Esophagus (tissue), 2 donors: ENCODE measurements at regions not wholly inside any gene's neighbourhood (a gene's known extent, or its start where the extent isn't known, plus 50 kb on each side); places are given as distances from the start of the nearest gene placed in this dataset.

Experiments used
- H3K27ac ChIP-seq, 2 donors: one replicate each; pipeline ENCODE4 v1.5.1; 2013; ENCODE audit warnings: low read depth in 2 of 2, mild to moderate bottlenecking in 2 of 2, inconsistent platforms in 1 of 2, low read length in 1 of 2, moderate library complexity in 1 of 2
- H3K27me3 ChIP-seq, 2 donors: one replicate each; pipeline ENCODE4 v1.6.1; 2013; ENCODE audit warnings: low read length in 2 of 2, control low read depth in 1 of 2, mild to moderate bottlenecking in 1 of 2; ENCODE audit not compliant: insufficient read depth in 2 of 2, control insufficient read depth in 1 of 2
- H3K36me3 ChIP-seq, 2 donors: one replicate each; pipeline ENCODE4 v1.6.1; 2013; ENCODE audit warnings: low read length in 1 of 2; ENCODE audit not compliant: control insufficient read depth in 2 of 2, insufficient read depth in 2 of 2
- H3K4me1 ChIP-seq, 2 donors: one replicate each; pipeline ENCODE4 v1.6.1; 2013; ENCODE audit warnings: low read length in 1 of 2; ENCODE audit not compliant: control insufficient read depth in 2 of 2, insufficient read depth in 2 of 2
- H3K4me3 ChIP-seq, 2 donors: one replicate each; pipeline ENCODE4 v1.5.1; 2013; ENCODE audit warnings: low read length in 2 of 2, mild to moderate bottlenecking in 2 of 2, low read depth in 1 of 2, moderate library complexity in 1 of 2
- H3K9me3 ChIP-seq, 2 donors: one replicate each; pipeline ENCODE4 v1.6.1; 2013; ENCODE audit warnings: mild to moderate bottlenecking in 2 of 2, low read depth in 1 of 2, low read length in 1 of 2, moderate library complexity in 1 of 2; ENCODE audit not compliant: control insufficient read depth in 2 of 2, insufficient read depth in 1 of 2
- WGBS, 2 donors: extraction: QIAGEN DNeasy Blood & Tissue Kit; methylation state at CpG; one replicate each; pipeline ENCODE4 v1.1.7; 2013; 5-methylcytosine and 5-hydroxymethylcytosine counted together
- donor health status: healthy with polysubstance abuse.
- donor health status: Bipolar disorder and iron deficiency.

DNA sequence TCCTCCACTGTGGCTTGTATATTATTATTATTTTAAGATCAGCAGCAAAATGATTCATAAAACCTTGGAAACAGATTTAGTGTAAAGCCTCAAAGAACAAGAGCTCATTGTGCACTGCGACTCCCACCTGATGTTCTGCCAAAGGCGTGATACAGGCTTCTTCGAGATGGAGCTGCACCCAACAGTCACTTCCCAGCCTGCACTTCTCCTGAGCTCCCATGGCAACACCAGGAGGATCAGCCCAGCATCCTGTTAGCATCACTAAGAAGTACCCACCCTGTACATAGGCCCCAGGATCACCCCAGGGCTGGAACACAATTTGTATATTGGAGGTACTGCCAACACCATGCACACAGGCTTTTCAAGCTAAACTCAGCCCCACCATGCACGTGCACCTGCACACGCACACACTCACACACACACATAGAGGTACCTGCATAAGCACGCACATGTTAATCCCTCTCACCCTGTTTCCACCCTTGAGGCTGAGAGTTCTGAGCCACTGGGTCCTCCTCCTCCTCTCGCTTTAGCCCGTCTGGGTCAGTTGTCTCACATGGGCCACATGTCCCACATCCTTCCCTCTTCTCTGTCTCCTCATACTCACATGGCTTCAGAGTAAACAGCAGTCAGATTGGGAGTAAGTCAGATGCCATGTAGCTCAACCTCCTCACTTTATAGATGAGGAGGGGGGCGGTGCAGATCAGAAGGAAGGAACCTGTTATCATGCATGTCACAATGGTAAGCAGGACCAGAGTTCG, 281.9 kb upstream of the POU3F1 start:
- H3K9me3 ChIP-seq, result peaks cover 0 to 2% of the 10 kb centered on the region in 2 donors
- no peak overlapping the region for H3K27ac ChIP-seq
- H3K27me3 ChIP-seq, result no peaks in the 10 kb centered on the region
- H3K4me3 ChIP-seq, result no peak overlapping the region
- peaks cover 0 to 4% of the 10 kb centered on the region in 2 donors for H3K4me1 ChIP-seq
- no peaks in the 10 kb centered on the region for H3K36me3 ChIP-seq
- 68 to 71% methylated on average over 10 of the region's 10 CpGs for WGBS, 2 donors

DNA sequence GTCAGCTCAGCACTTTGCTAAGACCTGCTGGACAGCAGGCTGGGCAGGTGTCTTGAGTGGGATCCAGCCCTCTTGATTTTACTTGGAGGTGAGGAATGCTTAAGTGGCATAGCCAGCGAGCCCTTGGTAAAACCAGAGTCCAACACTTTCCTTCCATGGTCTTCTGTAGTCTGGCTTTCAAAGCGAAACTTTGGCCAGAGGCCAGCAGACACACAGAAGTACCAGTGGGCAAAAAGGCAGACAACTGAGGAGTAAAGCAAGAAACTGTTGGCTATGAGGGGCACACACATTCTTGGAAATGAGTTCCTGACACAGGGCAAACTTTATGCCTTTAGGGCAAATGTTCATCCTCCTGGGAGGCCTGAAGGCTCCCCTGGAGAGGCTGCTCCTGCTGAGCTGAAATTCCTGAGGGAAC, 281.0 kb upstream of the POU3F1 start:
- Histone ChIP-seq H3K9me3 (peaks cover 0 to 2% of the 10 kb centered on the region in 2 donors), H3K4me3 (no peak overlapping the region), H3K27me3 (peaks cover 0 to 3% of the 10 kb centered on the region in 2 donors), H3K27ac (no peak overlapping the region), H3K4me1 (peaks cover 0 to 4% of the 10 kb centered on the region in 2 donors), H3K36me3 (no peaks in the 10 kb centered on the region)
- 51 to 65% methylated on average over 2 of the region's 2 CpGs for WGBS, 2 donors

DNA sequence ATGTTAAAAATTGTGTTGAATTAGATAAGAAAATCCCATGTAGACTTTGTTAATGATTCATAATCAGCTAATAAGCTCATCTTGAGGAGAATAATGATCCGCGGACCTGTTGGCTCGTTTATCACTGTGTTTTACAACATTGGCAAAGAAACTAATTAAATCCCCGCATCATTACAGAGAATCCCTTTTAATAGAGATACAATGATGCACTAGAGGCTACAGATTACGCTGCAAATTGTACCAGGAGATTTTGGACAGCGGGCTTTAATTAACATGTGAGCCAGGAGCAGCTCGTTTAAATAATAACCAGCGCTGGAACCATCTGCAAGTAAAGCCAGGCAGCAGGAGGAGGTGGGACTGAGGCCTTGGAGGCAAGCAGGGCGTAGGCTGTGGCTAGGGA, 280.3 kb upstream of the POU3F1 start:
- peaks cover 0 to 2% of the 10 kb centered on the region in 2 donors for H3K9me3 ChIP-seq
- H3K4me1 ChIP-seq, result peaks cover 0 to 4% of the 10 kb centered on the region in 2 donors
- WGBS, 2 donors, result 86 to 91% methylated on average over 9 of the region's 9 CpGs

DNA sequence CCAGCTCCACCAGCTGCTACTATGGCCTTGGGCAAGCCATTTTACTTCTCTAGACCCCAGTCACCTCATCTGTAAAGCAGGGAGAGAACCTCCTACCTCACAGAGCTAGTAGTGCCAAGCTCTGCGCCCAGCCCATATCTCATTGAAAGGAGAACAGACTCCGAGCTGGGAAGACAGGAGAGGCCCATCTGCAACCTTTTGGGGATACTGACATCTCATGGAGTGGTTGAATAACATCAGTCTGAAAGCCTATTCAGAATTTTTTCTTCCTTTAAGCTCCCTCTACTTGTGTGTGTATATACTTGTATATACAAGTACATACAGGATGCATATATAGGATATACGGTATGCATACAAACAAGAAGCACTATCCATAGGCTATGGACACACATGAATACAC, 279.5 kb upstream of the POU3F1 start:
- H3K27me3 ChIP-seq, result peaks cover 0 to 3% of the 10 kb centered on the region in 2 donors

More for the DNA sequence above, 280.3 kb upstream of the POU3F1 start:
- H3K36me3 ChIP-seq, result no peaks in the 10 kb centered on the region
- no peak overlapping the region for H3K4me3 ChIP-seq
- H3K27me3 ChIP-seq, result peaks cover 0 to 3% of the 10 kb centered on the region in 2 donors
- no peak overlapping the region for H3K27ac ChIP-seq

DNA sequence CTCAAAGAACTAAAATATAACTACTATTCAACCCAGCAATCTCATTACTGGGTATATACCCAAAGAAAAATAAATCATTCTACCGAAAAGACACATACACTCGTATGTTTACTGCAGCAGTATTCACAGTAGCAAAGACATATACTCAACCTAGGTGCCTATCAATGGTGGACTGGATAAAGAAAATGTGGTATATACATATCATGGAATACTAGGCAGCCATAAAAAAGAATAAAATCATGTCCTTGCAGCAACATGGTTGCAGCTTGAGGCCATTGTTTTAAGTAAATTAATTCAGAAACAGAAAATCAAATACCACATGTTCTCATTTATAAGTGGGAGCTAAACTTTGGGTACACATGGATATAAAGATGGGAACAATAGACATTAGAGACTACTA, 266.2 kb upstream of the POU3F1 start:
- H3K9me3 ChIP-seq, result no peaks in the 10 kb centered on the region
- no peak overlapping the region for H3K27ac ChIP-seq
- no peaks in the 10 kb centered on the region for H3K27me3 ChIP-seq
- no peaks in the 10 kb centered on the region for H3K36me3 ChIP-seq
- no peak overlapping the region for H3K4me3 ChIP-seq
- H3K4me1 ChIP-seq, result no peaks in the 10 kb centered on the region
- 86 to 94% methylated on average over 2 of the region's 2 CpGs for WGBS, 2 donors

More for the DNA sequence above, 279.5 kb upstream of the POU3F1 start:
- H3K27ac ChIP-seq, result no peak overlapping the region
- peaks cover 0 to 2% of the 10 kb centered on the region in 2 donors for H3K9me3 ChIP-seq
- H3K36me3 ChIP-seq, result no peaks in the 10 kb centered on the region
- H3K4me1 ChIP-seq, result no peaks in the 10 kb centered on the region
- no peak overlapping the region for H3K4me3 ChIP-seq
- WGBS, 2 donors, result 33 to 42% methylated on average over 3 of the region's 3 CpGs

DNA sequence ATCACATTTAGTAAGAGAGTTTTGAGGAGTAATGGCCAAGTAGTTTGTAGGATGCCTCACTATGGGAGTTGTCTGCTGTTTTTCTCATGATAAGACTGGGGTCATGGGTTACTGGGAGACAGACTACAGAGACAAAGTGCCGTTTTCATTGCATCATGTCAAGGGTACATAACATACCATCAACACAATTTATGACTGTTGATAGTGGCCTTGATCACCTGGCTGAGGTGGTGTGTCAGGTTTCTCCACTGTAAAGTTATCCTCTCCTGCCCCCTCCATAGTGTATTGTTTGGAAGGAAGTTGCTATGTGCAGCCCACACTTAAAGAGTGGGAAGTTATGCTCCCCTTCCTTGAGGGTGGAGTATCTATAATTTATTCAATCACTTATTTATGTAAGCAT, 263.5 kb upstream of the POU3F1 start:
- Histone ChIP-seq H3K9me3 (no peaks in the 10 kb centered on the region), H3K27ac (no peak overlapping the region), H3K4me1 (no peaks in the 10 kb centered on the region), H3K4me3 (no peak overlapping the region), H3K36me3 (no peaks in the 10 kb centered on the region), H3K27me3 (no peaks in the 10 kb centered on the region)
- 64 to 72% methylated on average over 1 of the region's 1 CpG for WGBS, 2 donors

DNA sequence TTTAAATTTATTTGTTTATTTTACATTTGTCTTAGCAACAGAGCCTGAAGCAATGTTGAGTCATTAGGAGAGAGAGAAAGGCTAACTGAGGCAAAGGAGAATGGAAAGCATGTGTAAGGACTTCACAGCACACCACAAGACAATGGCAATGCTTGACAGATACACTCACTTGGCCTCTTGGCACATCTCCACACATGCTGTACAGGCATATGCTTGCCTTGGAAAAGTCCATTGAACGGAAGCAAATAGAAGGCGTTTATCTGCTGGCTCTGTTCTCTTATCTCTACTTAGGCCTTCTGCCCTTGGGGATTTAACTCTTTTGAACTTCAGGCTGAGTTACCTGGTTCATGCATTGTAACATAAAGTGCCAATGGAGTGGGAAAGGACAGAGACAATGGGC, 262.2 kb upstream of the POU3F1 start:
- no peaks in the 10 kb centered on the region for H3K36me3 ChIP-seq
- H3K27me3 ChIP-seq, result no peaks in the 10 kb centered on the region
- no peaks in the 10 kb centered on the region for H3K9me3 ChIP-seq
- WGBS, 2 donors, result 39 to 50% methylated on average over 2 of the region's 2 CpGs
- no peak overlapping the region for H3K4me3 ChIP-seq
- no peak overlapping the region for H3K27ac ChIP-seq
- no peaks in the 10 kb centered on the region for H3K4me1 ChIP-seq

DNA sequence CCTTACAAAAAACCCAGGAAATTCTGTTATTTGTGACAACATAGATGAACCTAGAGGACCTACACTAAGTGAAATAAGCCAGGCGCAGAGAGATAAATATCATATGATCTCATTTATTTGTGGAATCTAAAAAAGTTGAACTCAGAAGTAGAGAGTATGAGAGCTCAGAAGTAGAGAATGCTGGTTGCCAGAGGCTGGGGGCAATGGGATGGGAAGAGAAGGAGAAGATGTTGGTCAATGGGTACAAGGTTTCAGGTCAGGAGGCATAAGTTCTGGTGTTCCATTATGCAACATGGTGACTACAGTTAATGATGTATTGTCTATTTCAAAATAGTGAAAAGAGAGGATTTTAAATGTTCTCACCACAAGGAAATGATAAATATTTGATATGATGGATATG, 259.1 kb upstream of the POU3F1 start:
- no peaks in the 10 kb centered on the region for H3K36me3 ChIP-seq
- H3K27ac ChIP-seq, result no peak overlapping the region
- WGBS, 2 donors, result 95 to 97% methylated on average over 1 of the region's 1 CpG
- no peak overlapping the region for H3K4me3 ChIP-seq
- H3K9me3 ChIP-seq, result no peaks in the 10 kb centered on the region
- no peaks in the 10 kb centered on the region for H3K27me3 ChIP-seq
- no peaks in the 10 kb centered on the region for H3K4me1 ChIP-seq

DNA sequence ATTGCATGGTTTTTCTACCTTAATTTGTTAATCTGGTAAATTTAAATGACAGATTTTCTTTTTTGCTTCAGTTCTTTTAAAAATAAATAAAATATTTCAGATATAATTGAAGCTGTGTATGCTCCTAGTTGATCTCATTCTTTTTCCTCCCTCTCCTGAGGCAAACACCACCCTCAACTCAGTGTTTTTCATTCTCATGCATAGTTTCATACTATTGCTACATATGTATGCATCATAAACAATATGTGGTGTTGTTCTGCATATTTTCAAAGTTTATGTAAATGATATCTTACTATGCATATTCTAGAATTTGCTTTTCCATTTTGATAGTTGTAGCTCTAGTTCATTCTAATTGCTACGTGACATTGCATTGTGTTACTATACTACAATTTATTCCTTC, 257.2 kb upstream of the POU3F1 start:
- H3K27me3 ChIP-seq, result no peaks in the 10 kb centered on the region
- no peaks in the 10 kb centered on the region for H3K9me3 ChIP-seq
- H3K27ac ChIP-seq, result no peak overlapping the region
- no peaks in the 10 kb centered on the region for H3K36me3 ChIP-seq
- no peaks in the 10 kb centered on the region for H3K4me1 ChIP-seq
- 83 to 87% methylated on average over 1 of the region's 1 CpG for WGBS, 2 donors
- H3K4me3 ChIP-seq, result no peak overlapping the region

DNA sequence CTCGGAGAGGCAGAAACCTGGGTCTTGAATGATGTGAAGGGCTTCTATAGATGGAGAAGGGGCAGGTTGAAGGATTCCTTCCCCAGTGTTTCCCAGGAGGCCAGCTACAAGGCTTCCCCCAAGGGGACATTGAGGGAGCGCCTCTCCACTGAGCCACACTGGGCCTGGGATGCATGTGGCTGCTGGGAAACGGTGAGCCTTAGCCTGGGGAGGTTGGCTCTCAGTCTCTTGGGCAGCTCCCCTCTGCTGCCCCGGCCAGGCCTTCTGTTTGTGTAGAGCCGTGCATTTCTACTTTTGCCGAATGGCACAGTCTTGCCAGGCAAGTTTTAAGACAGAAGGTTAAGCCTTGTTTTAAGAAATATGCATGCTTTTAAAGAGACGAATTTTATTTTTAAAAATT, 254.4 kb upstream of the POU3F1 start:
- H3K36me3 ChIP-seq, result no peaks in the 10 kb centered on the region
- H3K27ac ChIP-seq, result no peak overlapping the region
- WGBS, 2 donors, result 55 to 57% methylated on average over 7 of the region's 7 CpGs
- no peaks in the 10 kb centered on the region for H3K4me1 ChIP-seq
- no peaks in the 10 kb centered on the region for H3K27me3 ChIP-seq
- no peak overlapping the region for H3K4me3 ChIP-seq
- H3K9me3 ChIP-seq, result peaks cover 0 to 2% of the 10 kb centered on the region in 2 donors
